Uterus (tissue), 3 donors: ENCODE measurements at regions not wholly inside any gene's neighbourhood (a gene's known extent, or its start where the extent isn't known, plus 50 kb on each side); places are given as distances from the start of the nearest gene placed in this dataset.

Experiments used
- DNase-seq, 2 donors: peaks; one replicate each; pipeline ENCODE4 v3.0.0-alpha.2; 2019 to 2020
- H3K27ac ChIP-seq, 2 donors: fragments of 200-600 bp; sonication (generic); 1 replicate in 1 of 2; 2 replicates in 1 of 2; pipeline ENCODE4 v1.5.1; 2016 to 2018
- H3K27me3 ChIP-seq, 2 donors: fragments of 200-600 bp; sonication (generic); one replicate each; pipeline ENCODE4 v1.5.1; 2018 to 2019; ENCODE audit warnings: control low read depth in 1 of 2
- H3K36me3 ChIP-seq, 2 donors: fragments of 200-600 bp; sonication (generic); one replicate each; pipeline ENCODE4 v1.5.1; 2019; ENCODE audit warnings: control low read depth in 1 of 2
- H3K4me1 ChIP-seq, 2 donors: fragments of 200-600 bp; sonication (generic); one replicate each; pipeline ENCODE4 v1.5.1; 2018 to 2019; ENCODE audit warnings: control low read depth in 1 of 2
- H3K4me3 ChIP-seq, 2 donors: fragments of 200-600 bp; sonication (generic); 1 replicate in 1 of 2; 2 replicates in 1 of 2; pipeline ENCODE4 v1.5.1; 2018 to 2019; ENCODE audit warnings: mild to moderate bottlenecking in 1 of 2
- H3K9me3 ChIP-seq, 2 donors: fragments of 200-600 bp; sonication (generic); one replicate each; pipeline ENCODE4 v1.5.1; 2019; ENCODE audit warnings: control low read depth in 1 of 2
- CTCF ChIP-seq, 4 experiments: fragments of 200-600 bp in 2 of 4; fragments of 450-650 bp in 2 of 4; sonication (generic) in 2 of 4; IDR thresholded peaks; one replicate each; pipeline ENCODE4 v1.5.1; 2016 to 2019; ENCODE audit warnings: antibody characterized with exemption in 4 of 4, mild to moderate bottlenecking in 2 of 4, moderate library complexity in 1 of 4
- POLR2A ChIP-seq, 2 donors: fragments of 450-650 bp; IDR thresholded peaks; one replicate each; pipeline ENCODE4 v1.6.1; 2016; ENCODE audit warnings: antibody characterized with exemption in 2 of 2, mild to moderate bottlenecking in 1 of 2, moderate library complexity in 1 of 2
- intact Hi-C: fragments of 100-400 bp; cut with DNase I; formaldehyde crosslinking; loops from one replicate; pipeline ENCODE4 v1.15.1; 2023; ENCODE audit warnings: low total_unique reads
- donor health status: DM: yes; HTN: yes; CAD: no.

- DNase-seq = no peak
- intact Hi-C loops = no loop called here
- no peaks in the 10 kb centered on the region for H3K27me3 ChIP-seq
- no peaks in the 10 kb centered on the region for H3K4me1 ChIP-seq
- H3K4me3 ChIP-seq = no peak overlapping the region
- H3K27ac ChIP-seq = no peak overlapping the region
- H3K36me3 ChIP-seq = no peaks in the 10 kb centered on the region
- H3K9me3 ChIP-seq = no peaks in the 10 kb centered on the region
- TF ChIP-seq POLR2A (IDR thresholded peaks at IDR 0.05) = no peak
- TF ChIP-seq CTCF (IDR thresholded peaks at IDR 0.05) = no peak
Measured at GRCh38 chr1:18580691-18581419, 49.8 kb upstream of the PAX7 start.
